ENCODE measurements at regions not wholly inside any gene's neighbourhood (a gene's known extent, or its start where the extent isn't known, plus 50 kb on each side); places are given as distances from the start of the nearest gene placed in this dataset.

- no peak for TF ChIP-seq CREB1 (IDR thresholded peaks at IDR 0.05; ENCODE audit: low read depth)
- TF ChIP-seq MAX (IDR thresholded peaks at IDR 0.05), result no peak
- TF ChIP-seq REST (IDR thresholded peaks at IDR 0.05; ENCODE audit: low read depth), result no peak
- no peak for TF ChIP-seq EP300 (IDR thresholded peaks at IDR 0.05; ENCODE audit: borderline replicate concordance)
- TF ChIP-seq CEBPB (IDR thresholded peaks at IDR 0.05), result no peak
- no peak for TF ChIP-seq TAF1 (IDR thresholded peaks at IDR 0.05; ENCODE audit: low read depth)
- TF ChIP-seq FOXM1 (IDR thresholded peaks at IDR 0.05; ENCODE audit: borderline replicate concordance, low read depth), result no peak
- TF ChIP-seq TCF12 (IDR thresholded peaks at IDR 0.05; ENCODE audit: low read depth), result no peak
- no peak for TF ChIP-seq USF1 (IDR thresholded peaks at IDR 0.05)
- TF ChIP-seq RAD21 (IDR thresholded peaks at IDR 0.05; ENCODE audit: low read depth), result no peak
These were observed 490.7 kb upstream of the NUDT12 start for GRCh38 chr5:104053353-104053649.
